ENCODE measurements at regions not wholly inside any gene's neighbourhood (a gene's known extent, or its start where the extent isn't known, plus 50 kb on each side); places are given as distances from the start of the nearest gene placed in this dataset.
"Not testable (repeated sequence)": the region's sequence is repeated elsewhere in the genome, so short reads cannot be mapped to it uniquely, and the experiment has no call there.

DNA sequence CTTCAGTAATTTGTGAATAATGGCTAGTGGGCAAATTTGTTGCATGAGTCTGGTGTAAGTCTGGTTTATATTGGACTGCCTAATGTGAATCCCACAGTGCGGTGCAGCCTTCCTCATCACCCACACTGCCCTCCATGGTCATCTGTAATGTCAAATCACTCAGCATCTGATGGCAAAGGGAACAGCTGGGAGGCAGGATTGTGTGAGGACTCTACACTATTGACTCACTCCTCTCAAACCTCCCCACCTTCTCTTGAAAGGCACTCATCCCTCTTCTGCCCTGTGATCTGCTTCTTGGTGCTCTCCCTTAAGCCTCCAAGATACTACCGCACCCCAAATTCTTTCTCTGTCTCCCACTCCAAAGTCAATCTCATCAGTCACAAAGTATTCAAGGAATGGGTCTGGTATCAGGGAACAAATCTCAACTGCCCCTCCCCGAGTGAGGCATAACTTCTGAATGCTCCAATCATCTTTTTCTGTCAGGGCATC lies 146.0 kb upstream of the BEND6 start:
- no peak for DNase-seq (ENCODE audit: extremely low read depth in 1 of 2, low read depth in 1 of 2)

DNA sequence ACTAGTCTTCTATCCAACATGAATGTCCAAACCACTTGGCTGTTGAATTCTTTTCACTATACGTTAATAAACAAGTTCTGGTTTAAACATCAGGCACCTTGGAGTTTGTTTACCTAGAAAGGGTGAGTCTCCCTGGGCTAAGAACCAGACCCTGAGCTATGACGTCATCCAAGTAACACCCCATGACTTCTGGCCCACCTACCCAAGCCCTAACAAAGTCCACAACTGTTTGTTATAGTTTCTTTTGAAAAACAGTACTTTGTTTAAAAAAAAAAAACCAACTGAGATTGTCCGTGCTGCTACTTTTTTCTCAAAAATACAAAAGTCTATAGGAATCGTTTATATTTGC lies 146.9 kb upstream of the BEND6 start:
- no peak for DNase-seq (ENCODE audit: extremely low read depth in 1 of 2, low read depth in 1 of 2)

DNA sequence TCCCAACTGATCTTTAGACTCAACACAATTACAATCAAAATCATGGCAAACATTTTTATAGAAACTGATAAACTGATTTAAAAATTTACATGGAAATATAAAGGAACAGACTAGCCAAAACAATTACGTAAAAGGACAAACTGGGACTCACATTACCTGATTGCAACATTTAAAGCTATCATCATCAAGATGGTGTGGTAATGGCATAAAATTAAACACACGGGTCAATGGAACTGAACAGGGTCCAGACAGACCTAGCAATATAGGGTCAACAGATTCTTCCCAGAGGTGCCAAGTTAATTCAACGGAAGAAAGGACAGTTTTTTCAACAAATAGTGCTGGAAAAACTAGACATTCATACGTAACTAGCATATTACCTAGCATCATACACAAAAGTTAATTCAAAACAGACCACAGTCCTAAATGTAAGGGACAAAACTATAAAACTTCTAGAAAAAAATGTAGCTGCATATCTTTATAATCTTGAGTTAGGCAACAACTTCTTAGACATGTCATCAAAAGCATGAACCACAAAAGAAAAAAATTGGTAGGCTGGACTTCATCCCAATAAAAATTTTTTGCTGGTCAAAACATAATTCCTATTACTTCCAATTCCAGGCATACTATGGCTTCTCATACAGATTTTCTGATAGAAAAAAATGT lies 147.4 kb upstream of the BEND6 start:
- no peak for DNase-seq (ENCODE audit: extremely low read depth in 1 of 2, low read depth in 1 of 2)

DNA sequence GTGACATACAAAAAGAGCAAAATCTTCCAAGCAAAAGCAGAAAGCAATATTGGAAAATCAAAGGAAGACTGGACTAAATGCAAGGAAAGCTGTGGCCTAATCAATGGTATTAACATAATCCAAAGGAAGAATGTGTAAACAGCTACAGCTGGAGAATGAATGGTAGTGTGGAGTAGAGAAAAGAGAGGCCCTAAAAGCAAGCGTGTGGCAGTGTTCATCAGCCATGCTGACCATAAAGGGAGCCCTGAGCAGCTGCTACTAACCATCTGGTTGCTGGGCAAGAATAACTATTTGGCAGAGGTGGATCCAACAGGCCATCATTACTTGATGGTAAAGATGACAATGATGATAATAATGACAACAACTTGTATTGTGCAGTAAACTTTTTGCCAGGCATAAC lies 148.5 kb upstream of the BEND6 start:
- DNase-seq (ENCODE audit: extremely low read depth in 1 of 2, low read depth in 1 of 2) = no peak

DNA sequence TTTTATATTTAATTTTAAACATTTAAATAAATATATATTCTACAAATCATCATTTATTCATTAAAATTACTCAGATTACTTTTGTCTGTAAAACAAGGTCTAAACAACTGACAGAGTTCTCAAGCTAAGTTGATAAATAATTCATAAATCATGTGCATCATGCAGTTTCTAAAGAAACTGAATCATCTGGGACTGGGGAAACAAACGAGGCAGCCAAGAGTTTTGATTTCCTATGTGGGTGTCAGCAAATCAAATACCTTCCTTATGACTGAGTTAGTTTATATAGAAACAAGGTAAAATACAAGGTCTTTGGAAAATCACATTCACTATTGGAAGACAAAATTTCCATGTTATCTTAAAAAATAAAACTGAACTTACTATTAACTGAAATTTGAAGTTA lies 149.9 kb upstream of the BEND6 start:
- DNase-seq (ENCODE audit: extremely low read depth in 1 of 2, low read depth in 1 of 2) = no peak

DNA sequence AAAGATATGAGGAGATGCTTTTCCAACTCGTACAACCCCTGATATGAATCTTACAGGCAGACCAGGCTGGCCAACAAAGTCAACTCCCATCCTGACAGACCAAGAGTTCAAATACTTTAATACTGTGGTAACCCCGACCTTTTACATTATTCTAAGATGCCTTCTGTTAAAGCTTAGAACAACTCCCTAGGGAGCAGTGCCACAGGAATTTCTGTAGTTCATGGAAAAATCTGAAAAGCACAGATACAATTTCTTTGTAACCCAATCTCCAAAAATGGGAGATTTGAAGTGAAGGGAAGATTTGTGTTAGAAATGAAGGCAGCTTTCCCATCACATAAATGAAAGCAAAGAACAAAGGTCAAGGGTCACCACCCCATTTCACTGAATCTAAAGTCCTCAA lies 151.3 kb upstream of the BEND6 start:
- DNase-seq (ENCODE audit: extremely low read depth in 1 of 2, low read depth in 1 of 2) = no peak

DNA sequence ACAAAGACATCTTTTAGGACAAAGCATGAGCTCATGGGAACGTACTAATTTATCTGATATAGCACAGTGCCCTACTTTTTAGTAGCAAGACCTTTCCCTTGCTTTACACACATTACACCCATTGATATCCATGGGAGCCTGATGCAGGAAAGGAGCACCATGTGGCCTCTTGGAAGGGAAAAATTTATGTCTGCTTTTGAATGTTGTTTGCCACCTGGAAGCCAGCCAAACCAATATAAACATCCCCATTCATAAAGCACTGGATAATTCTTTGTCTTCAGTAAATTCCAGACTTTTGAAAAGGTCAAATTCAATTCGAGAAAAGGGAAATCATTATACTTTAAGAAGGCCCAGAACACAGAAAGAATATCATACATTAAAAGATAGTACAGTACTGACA lies 152.3 kb upstream of the BEND6 start:
- no peak for DNase-seq (ENCODE audit: extremely low read depth in 1 of 2, low read depth in 1 of 2)

DNA sequence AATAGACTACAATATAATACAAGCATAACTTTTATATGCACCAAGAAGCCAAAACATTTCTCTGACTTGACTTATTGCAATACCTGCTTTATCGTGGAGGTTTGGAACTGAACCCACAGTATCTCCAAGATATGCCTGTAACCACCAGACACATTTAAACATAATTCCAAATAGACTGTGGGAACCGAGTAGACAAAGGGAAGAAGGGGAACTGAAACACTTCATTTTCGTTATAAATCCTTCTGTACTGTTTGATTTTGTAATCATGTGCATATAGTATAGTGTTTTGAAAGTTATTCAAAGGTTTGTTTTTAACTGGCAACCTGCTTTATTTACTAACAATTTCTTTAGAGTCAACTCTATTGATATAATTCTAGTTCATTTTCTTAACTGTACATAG lies 154.9 kb upstream of the BEND6 start:
- DNase-seq (ENCODE audit: extremely low read depth in 1 of 2, low read depth in 1 of 2) = no peak

DNA sequence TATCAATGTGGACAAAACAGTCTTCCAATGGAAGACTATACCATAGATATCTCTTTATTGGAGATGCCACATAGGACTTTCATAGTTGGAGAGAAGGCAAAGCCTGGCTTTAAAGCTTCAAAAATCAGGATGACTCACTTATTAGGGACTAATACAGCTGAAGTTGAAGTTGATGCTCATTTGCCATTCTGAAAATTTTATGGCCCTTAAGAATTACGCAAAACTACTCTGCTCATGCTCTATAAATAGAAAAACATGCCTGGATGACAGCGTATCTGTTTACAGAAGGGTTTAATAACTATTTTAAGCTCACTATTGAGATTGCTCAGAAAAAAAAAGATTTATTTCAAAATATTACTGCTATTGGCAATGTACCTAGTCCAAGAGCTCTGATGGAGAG lies 155.5 kb upstream of the DST start:
- no peak for DNase-seq (ENCODE audit: extremely low read depth in 1 of 2, low read depth in 1 of 2)

DNA sequence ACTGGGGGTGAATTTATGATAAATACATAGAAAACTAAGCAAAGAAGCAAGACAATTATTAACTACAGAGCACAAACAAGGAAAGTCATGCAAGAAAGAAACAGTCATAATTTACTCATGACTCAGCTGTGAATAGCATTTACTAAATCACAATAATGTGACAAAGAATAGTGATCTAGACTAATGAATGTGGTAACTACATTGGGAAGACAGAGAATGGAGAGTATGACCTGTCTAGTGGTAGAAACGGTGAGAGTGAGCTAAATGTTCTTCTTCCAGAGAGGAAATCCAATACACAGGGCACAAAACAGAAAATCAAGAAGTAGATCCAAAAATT lies 153.5 kb upstream of the DST start:
- DNase-seq (ENCODE audit: extremely low read depth in 1 of 2, low read depth in 1 of 2) = no peak

DNA sequence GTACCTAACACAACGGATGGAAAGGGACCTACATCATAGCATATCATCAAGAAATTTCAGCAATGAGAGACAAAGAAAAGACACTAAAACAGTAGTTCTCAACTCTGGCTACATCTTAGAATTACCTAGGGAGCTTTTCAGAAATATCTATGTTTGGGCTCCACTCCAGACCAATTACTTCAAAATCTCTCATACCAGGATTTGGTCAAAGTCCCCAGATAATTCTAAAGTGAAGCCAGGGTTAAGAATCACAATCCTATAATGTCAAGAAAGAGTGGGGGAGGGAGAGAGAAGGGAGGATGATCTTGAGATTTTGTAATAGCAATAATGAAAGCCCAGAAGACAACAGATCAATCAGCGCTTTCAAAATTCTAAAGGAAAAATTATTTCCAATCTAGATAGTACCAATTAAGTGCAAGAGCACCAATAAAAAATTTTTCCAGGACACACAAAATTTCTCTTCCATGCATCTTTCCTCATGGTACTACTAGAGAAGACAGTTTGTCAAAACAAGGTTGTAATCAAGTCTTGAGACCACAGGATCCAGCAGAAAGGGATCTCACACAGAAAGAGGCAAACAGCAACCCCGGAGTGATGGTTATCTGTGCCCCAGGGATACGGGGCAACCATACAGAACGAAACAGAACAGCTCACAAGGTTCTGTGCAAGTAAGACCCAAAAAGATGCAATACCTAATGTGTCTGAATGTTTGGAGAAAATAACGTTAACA lies 152.9 kb upstream of the DST start:
- DNase-seq (ENCODE audit: extremely low read depth in 1 of 2, low read depth in 1 of 2) = no peak

DNA sequence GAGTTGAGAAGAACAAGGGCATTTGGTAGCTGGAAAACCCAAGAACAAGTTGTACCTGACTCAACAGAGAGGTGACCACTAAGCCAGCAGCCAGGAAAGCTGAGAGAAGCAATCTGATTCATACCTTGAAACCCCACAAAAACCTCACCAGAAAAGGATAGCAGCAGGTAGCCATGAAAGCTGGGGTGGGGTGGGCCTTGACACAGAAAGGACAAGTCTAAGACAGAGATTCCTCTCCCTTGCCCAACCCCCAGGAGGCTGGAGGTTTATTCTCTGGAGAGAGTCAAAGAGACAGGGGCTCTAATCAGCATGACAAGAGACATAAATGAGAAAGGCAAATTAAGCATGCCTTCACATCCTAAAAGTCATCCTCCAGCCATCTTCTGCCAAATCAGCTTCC lies 151.7 kb upstream of the DST start:
- DNase-seq (ENCODE audit: extremely low read depth in 1 of 2, low read depth in 1 of 2) = no peak

DNA sequence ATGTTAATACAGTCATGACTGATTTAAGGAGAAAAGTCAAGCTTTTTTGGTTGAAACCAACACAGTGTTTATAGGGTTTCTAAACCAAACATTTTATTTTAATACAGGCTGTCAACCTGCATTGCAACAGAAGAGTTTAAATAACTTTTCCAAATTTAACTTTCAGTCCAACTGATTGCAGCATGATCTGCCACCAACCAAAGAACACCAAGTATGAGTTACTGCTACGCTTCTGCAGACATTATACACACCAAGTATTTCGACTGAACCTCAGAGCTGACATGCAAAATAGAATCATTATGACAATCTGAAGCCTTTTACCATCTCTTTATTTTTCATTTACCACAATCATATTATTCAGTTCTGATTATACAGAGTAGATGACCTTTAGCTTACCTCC lies 151.2 kb upstream of the DST start:
- DNase-seq (ENCODE audit: extremely low read depth in 1 of 2, low read depth in 1 of 2) = no peak

DNA sequence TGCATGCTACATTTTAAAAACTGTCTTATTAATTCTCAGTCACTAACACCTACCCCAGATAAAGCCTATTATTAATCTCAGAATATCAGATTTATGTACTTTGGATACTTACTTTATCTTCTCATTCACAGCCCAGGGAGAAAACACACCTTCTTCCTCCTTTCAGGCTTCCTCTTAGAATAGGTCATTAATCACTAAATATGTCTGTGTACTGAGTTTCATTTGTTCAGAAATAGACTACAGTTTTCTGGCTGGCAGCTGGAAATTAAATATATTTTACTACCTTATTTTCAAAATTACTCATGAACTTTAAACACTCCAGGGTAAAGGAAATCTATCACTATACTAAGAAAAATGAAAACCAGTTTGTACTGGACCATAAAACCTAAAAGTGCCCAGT lies 147.7 kb upstream of the DST start:
- no peak for DNase-seq (ENCODE audit: extremely low read depth in 1 of 2, low read depth in 1 of 2)

DNA sequence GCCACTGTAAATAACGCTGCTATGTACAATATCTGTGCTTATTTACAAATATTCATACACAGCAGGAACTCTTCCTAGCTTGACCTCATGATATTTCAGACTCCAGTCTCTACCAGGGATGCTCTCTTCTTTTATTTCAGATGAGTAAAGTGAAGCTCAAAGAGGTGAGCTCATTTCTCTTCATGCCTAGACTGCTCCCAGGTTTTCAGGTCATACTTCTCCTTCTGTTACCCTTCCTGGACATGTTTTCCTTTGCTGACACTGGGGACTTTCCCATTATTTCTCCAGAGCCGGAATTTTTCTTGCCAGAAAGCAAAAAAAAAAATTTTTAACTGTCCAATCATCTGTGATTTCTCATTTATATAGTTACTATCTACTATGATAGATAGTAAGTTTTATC lies 147.2 kb upstream of the DST start:
- DNase-seq (ENCODE audit: extremely low read depth in 1 of 2, low read depth in 1 of 2) = no peak

DNA sequence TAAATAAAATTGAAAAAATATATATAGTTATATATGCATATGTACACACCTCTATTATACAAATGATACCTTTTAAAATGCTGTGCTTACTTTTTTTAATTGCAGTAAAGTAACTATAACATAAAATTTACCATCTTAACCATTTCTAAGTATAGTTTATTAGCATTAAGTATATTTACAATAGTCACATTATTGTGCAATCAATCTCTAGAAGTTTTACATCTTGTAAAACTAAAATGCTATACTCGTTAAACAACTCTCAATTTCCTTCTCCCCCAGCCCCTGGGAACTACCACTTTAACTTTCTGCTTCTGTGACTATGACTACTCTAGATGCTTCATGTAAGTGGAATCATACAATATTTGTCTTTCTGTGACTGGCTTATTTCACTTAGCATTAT lies 146.7 kb upstream of the DST start:
- no peak for DNase-seq (ENCODE audit: extremely low read depth in 1 of 2, low read depth in 1 of 2)

DNA sequence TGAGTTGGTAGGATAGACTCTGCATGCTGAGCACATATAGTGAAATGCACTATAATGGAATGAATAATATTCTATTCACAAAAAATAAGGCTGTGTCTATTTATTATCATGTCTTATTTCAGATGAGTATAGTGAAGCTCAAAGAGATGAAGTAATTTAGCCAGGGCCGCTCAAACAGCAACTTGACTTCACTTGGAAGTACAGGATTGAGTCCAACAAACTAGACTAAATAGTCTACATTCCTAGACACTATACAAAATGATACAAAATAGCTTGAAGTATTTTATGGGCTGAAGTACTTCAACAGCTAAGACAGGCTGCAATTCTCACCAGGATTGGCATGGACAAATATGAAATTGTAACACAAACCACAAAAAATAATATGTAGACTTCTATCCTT lies 144.5 kb upstream of the DST start:
- no peak for DNase-seq (ENCODE audit: extremely low read depth in 1 of 2, low read depth in 1 of 2)

DNA sequence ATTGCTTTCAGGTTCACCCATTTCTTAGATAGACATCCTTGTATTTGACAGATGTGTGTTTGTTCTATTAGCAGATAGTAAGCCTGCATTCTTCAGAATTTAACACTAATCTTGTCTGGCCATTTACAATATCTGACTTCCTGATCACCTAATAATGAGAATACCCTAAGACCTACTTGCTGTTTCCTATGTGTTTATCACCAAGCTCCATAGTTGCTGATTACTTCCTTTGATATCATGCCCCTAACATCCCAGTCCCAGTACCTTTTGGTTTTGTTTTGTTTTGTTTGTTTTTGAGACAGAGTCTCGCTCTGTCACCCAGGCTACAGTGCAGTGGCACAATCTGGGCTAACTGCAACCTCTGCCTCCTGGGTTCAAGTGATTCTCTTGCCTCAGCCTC lies 143.6 kb upstream of the DST start:
- no peak for DNase-seq (ENCODE audit: extremely low read depth in 1 of 2, low read depth in 1 of 2)

DNA sequence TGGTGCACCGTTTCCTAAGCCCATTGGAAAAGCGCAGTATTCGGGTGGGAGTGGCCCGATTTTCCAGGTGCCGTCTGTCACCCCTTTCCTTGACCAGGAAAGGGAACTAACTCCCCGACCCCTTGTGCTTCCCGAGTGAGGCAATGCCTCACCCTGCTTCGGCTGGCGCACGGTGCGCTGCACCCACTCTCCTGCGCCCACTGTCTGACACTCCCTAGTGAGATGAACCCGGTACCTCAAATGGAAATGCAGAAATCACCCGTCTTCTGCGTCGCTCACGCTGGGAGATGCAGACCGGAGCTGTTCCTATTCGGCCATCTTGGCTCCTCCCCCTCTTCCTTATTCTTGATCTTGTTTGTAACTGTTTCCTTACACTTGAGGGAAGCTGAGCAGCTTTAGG lies 142.8 kb upstream of the DST start:
- not testable (repeated sequence) for DNase-seq (ENCODE audit: extremely low read depth in 1 of 2, low read depth in 1 of 2)

DNA sequence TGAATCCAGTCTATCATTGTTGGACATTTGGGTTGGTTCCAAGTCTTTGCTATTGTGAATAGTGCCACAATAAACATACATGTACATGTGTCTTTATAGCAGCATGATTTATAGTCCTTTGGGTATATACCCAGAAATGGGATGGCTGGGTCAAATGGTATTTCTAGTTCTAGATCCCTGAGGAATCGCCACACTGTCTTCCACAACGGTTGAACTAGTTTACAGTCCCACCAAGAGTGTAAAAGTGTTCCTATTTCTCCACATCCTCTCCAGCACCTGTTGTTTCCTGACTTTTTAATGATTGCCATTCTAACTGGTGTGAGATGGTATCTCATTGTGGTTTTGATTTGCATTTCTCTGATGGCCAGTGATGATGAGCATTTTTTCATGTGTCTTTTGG lies 137.4 kb upstream of the DST start:
- DNase-seq (ENCODE audit: extremely low read depth in 1 of 2, low read depth in 1 of 2) = not testable (repeated sequence)

DNA sequence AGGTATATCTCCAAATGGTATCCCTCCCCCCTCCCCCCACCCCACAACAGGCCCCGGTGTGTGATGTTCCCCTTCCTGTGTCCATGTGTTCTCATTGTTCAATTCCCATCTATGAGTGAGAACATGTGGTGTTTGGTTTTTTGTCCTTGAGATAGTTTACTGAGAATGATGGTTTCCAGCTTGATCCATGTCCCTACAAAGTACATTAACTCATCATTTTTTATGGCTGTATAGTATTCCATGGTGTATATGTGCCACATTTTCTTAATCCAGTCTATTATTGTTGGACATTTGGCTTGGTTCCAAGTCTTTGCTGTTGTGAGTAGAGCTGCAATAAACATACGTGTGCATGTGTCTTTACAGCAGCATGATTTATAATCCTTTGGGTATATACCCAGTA lies 135.8 kb upstream of the DST start:
- DNase-seq (ENCODE audit: extremely low read depth in 1 of 2, low read depth in 1 of 2) = not testable (repeated sequence)

DNA sequence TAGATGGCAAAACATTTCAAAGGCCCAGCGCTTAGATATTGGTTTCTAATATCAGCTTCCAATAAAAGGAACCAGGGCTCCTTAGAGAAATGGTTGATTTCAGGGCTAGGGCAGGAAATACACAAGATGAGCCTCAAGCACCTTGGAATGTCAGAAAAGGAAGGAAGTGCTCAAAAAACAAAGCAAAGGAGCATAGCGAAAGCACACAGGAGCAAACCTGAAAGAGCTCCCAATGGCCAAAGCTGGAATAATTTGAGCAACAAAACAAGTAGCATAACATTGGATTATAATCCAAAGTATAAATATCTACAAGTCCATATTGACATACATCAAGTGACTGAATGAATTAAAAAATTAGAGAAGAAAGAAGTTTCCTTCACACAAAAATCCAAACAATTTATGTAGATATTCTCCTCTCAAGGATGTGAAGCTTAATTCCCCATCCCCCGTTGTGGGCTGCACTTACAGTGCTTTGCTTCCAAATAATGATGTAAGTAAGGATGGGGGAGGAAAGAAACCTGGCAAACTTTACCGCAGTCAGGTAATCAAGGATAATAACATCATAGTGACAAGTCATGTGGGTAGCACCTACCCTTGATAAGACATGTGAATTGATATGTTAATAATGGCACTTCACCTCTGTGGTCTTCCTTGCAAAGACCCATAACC lies 132.9 kb upstream of the DST start:
- DNase-seq (ENCODE audit: extremely low read depth in 1 of 2, low read depth in 1 of 2) = no peak

Data from activated CD8-positive, alpha-beta memory T cell treated with anti-CD3 and anti-CD28 coated beads for 1 hour (primary cell).